ENCODE measurements at regions not wholly inside any gene's neighbourhood (a gene's known extent, or its start where the extent isn't known, plus 50 kb on each side); places are given as distances from the start of the nearest gene placed in this dataset.

DNA sequence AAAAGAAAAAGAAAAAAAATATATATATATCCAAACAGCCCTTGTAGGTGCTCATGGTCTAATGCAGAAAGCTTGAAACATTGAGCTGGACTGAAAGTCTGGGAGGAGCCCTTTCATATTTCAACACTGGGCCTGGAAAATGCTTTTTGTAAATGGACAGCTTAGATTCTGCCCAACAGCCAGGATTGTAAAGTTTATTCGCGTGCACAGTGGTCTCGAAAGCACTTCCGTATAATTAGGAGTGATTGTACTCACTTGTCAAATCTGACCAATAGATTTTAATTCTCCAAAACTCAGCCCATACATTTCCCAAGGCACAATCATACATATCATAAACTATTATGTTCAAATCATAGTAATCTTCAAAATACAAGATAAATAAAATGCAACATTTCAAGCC, 260.1 kb downstream of the COL4A1 start:
- no peaks in the 10 kb centered on the region for H3F3A ChIP-seq (replicated peaks; ENCODE audit: insufficient read depth)
- H3K79me2 ChIP-seq (ENCODE audit: insufficient read depth) = no peaks in the 10 kb centered on the region
- H4K20me1 ChIP-seq (ENCODE audit: insufficient read depth) = no peaks in the 10 kb centered on the region
- ChIA-PET CTCF (no interaction called here), POLR2A (no interaction called here)
- H3K36me3 ChIP-seq (replicated peaks in 1 of 2; ENCODE audit: control insufficient read depth in 1 of 2, insufficient read depth in 2 of 2, low read length in 1 of 2) = no peaks in the 10 kb centered on the region
- H3K9me3 ChIP-seq = no peaks in the 10 kb centered on the region
- no peak overlapping the region for H3K4me2 ChIP-seq
- H3K27ac ChIP-seq (ENCODE audit: low read depth in 2 of 2, low read length in 1 of 2) = no peak overlapping the region
- no peak overlapping the region for H3K4me3 ChIP-seq (ENCODE audit: low read depth in 2 of 2, low read length in 1 of 2)
- DNase-seq = no peak
- H3K27me3 ChIP-seq (ENCODE audit: insufficient read depth) = no peaks in the 10 kb centered on the region
- no peak overlapping the region for H3K9ac ChIP-seq
- TF ChIP-seq, protein P1, sequence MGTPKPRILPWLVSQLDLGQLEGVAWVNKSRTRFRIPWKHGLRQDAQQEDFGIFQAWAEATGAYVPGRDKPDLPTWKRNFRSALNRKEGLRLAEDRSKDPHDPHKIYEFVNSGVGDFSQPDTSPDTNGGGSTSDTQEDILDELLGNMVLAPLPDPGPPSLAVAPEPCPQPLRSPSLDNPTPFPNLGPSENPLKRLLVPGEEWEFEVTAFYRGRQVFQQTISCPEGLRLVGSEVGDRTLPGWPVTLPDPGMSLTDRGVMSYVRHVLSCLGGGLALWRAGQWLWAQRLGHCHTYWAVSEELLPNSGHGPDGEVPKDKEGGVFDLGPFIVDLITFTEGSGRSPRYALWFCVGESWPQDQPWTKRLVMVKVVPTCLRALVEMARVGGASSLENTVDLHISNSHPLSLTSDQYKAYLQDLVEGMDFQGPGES (IDR thresholded peaks at IDR 0.05; ENCODE audit: low read depth, low read length) = no peak
- TF ChIP-seq FOXM1 (IDR thresholded peaks at IDR 0.05; ENCODE audit: low read depth) = no peak
- no peak for TF ChIP-seq CHD2 (IDR thresholded peaks at IDR 0.05; ENCODE audit: low read length, partially characterized antibody)
- no peak for TF ChIP-seq TAF1 (IDR thresholded peaks at IDR 0.05; ENCODE audit: borderline replicate concordance, low read depth, low read length)
- no peak for TF ChIP-seq JUND (IDR thresholded peaks at IDR 0.05)
- no peaks in the 10 kb centered on the region for H3K9me2 ChIP-seq
- H2AFZ ChIP-seq (ENCODE audit: low read depth) = no peak overlapping the region
- 88% methylated on average over 4 of the region's 4 CpGs for WGBS (ENCODE audit: low lambda C conversion rate)
- H3K4me1 ChIP-seq (ENCODE audit: control insufficient read depth in 1 of 2, insufficient read depth in 2 of 2, low read depth in 1 of 2, low read length in 1 of 2) = no peaks in the 10 kb centered on the region; a peak in 1 of 4 replicates

DNA sequence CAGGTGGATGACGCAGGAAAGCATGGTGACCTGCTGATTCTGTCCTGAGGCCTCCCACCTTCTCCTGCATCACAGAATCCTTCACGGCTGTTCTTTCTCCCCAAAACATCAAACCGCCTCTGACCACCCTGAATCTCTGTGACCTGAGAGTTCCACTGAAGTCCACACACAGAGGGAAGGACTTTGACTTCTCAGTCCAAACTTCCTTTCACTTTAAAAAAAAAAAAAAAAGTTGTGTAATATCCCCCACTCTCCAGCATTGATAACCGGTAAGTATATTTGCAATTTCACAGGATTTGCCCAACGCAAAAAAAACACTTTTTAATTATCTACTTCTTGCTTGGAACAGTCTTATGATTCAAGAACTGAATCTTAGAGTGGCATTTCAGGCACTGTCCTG, 259.5 kb upstream of the IRS2 start:
- 96% methylated on average over 5 of the region's 5 CpGs for WGBS (ENCODE audit: low lambda C conversion rate)
- CTCF ChIA-PET = interaction anchor here (1.5 kb wide), 1 partner anchor 13 kb away, joined by 5 read pairs; no protein-coding TSS in a partner anchor

DNA sequence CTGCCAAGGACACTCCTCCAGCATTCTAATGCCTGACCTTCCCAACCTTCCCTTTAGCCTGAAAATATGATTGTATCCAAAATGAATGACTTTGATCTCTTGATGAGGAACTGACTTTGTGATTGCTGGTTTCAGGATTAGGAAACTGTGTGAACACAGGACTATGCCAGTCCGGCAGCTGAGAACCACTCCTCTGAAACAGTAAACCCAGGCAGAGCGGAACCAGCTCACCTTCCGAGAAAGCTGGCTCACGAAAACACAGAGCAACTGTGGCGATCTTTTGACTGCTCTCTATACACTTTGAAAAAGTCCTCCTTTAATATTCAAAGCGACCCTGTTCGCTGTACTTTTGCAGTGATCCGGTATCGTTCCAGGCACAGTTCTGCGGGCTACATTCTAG, 258.8 kb upstream of the IRS2 start:
- no peak for TF ChIP-seq MEF2A (IDR thresholded peaks at IDR 0.05; ENCODE audit: borderline replicate concordance, low read depth)
- Histone ChIP-seq H3K79me2 (ENCODE audit: insufficient read depth) (no peaks in the 10 kb centered on the region), H4K20me1 (ENCODE audit: insufficient read depth) (no peaks in the 10 kb centered on the region), H3K9me2 (no peaks in the 10 kb centered on the region), H3K4me3 (ENCODE audit: low read depth in 2 of 2, low read length in 1 of 2) (no peak overlapping the region), H2AFZ (ENCODE audit: low read depth) (no peak overlapping the region), H3K27ac (ENCODE audit: low read depth in 2 of 2, low read length in 1 of 2) (no peak overlapping the region), H3K4me2 (no peak overlapping the region), H3K27me3 (ENCODE audit: insufficient read depth) (no peaks in the 10 kb centered on the region), H3K9me3 (no peaks in the 10 kb centered on the region), H3F3A (replicated peaks; ENCODE audit: insufficient read depth) (no peaks in the 10 kb centered on the region), H3K9ac (no peak overlapping the region), H3K4me1 (ENCODE audit: control insufficient read depth in 1 of 2, insufficient read depth in 2 of 2, low read depth in 1 of 2, low read length in 1 of 2) (no peaks in the 10 kb centered on the region; a peak in 1 of 4 replicates), H3K36me3 (replicated peaks in 1 of 2; ENCODE audit: control insufficient read depth in 1 of 2, insufficient read depth in 2 of 2, low read length in 1 of 2) (no peaks in the 10 kb centered on the region)
- WGBS (ENCODE audit: low lambda C conversion rate) = 95% methylated on average over 10 of the region's 10 CpGs
- POLR2A ChIA-PET = no interaction called here
- DNase-seq = no peak
- CTCF ChIA-PET = interaction anchor here (0.8 to 1.5 kb wide), 2 partner anchors 10 to 13 kb away, joined by 4 to 5 read pairs; no protein-coding TSS in a partner anchor

More for the DNA sequence above, 259.5 kb upstream of the IRS2 start:
- POLR2A ChIA-PET = no interaction called here
- no peaks in the 10 kb centered on the region for H3K9me3 ChIP-seq
- no peaks in the 10 kb centered on the region for H4K20me1 ChIP-seq (ENCODE audit: insufficient read depth)
- no peaks in the 10 kb centered on the region for H3F3A ChIP-seq (replicated peaks; ENCODE audit: insufficient read depth)
- H3K9me2 ChIP-seq = no peaks in the 10 kb centered on the region
- no peaks in the 10 kb centered on the region for H3K79me2 ChIP-seq (ENCODE audit: insufficient read depth)
- H3K4me2 ChIP-seq = no peak overlapping the region
- no peaks in the 10 kb centered on the region for H3K36me3 ChIP-seq (replicated peaks in 1 of 2; ENCODE audit: control insufficient read depth in 1 of 2, insufficient read depth in 2 of 2, low read length in 1 of 2)
- no peaks in the 10 kb centered on the region for H3K27me3 ChIP-seq (ENCODE audit: insufficient read depth)
- no peak for TF ChIP-seq TCF12 (IDR thresholded peaks at IDR 0.05)
- no peak for TF ChIP-seq TAF1 (IDR thresholded peaks at IDR 0.05; ENCODE audit: borderline replicate concordance, low read depth, low read length)
- TF ChIP-seq, protein P2, sequence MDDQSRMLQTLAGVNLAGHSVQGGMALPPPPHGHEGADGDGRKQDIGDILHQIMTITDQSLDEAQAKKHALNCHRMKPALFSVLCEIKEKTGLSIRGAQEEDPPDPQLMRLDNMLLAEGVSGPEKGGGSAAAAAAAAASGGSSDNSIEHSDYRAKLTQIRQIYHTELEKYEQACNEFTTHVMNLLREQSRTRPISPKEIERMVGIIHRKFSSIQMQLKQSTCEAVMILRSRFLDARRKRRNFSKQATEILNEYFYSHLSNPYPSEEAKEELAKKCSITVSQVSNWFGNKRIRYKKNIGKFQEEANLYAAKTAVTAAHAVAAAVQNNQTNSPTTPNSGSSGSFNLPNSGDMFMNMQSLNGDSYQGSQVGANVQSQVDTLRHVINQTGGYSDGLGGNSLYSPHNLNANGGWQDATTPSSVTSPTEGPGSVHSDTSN (IDR thresholded peaks at IDR 0.05) = no peak
- TF ChIP-seq RXRA (IDR thresholded peaks at IDR 0.05; ENCODE audit: borderline replicate concordance, low read depth) = no peak
- TF ChIP-seq NFIC (IDR thresholded peaks at IDR 0.05; ENCODE audit: borderline replicate concordance) = no peak
- TF ChIP-seq YY1 (IDR thresholded peaks at IDR 0.05; ENCODE audit: low read depth) = no peak
- H3K27ac ChIP-seq (ENCODE audit: low read depth in 2 of 2, low read length in 1 of 2) = no peak overlapping the region
- H3K4me3 ChIP-seq (ENCODE audit: low read depth in 2 of 2, low read length in 1 of 2) = no peak overlapping the region
- no peaks in the 10 kb centered on the region; a peak in 1 of 4 replicates for H3K4me1 ChIP-seq (ENCODE audit: control insufficient read depth in 1 of 2, insufficient read depth in 2 of 2, low read depth in 1 of 2, low read length in 1 of 2)
- DNase-seq = no peak
- H2AFZ ChIP-seq (ENCODE audit: low read depth) = no peak overlapping the region
- no peak overlapping the region for H3K9ac ChIP-seq
